ENCODE measurements at regions not wholly inside any gene's neighbourhood (a gene's known extent, or its start where the extent isn't known, plus 50 kb on each side); places are given as distances from the start of the nearest gene placed in this dataset.

GRCh38 chr3:147216143-147216673 lies 190.1 kb downstream of the ZIC4 start:
- no TSS peak for BruUV-seq (replicated peaks)
- Histone ChIP-seq H3K4me1 (ENCODE audit: insufficient read depth, low read length, poor library complexity, severe bottlenecking) (no peaks in the 10 kb centered on the region), H4K20me1 (ENCODE audit: insufficient read depth, low read length) (no peaks in the 10 kb centered on the region), H3K79me2 (ENCODE audit: insufficient read depth, low read depth, low read length) (no peaks in the 10 kb centered on the region), H3K4me2 (ENCODE audit: low read length) (no peak overlapping the region), H3K4me3 (ENCODE audit: low read depth, low read length, poor library complexity, severe bottlenecking) (no peak overlapping the region), H3K36me3 (ENCODE audit: insufficient read depth, low read length) (no peaks in the 10 kb centered on the region), H3K27ac (ENCODE audit: low read depth, low read length, poor library complexity, severe bottlenecking) (no peak overlapping the region), H3K9me2 (ENCODE audit: insufficient read depth, low read length) (no peaks in the 10 kb centered on the region), H2AFZ (ENCODE audit: low read length) (no peak overlapping the region), H3K9me3 (ENCODE audit: low read length) (no peaks in the 10 kb centered on the region)
- intact Hi-C loops (cut with micrococcal nuclease; ENCODE audit: unreplicated experiment), result no loop called here
- POLR2A ChIA-PET, result no interaction called here
- DNase-seq (ENCODE audit: low spot score), result no peak
- TF ChIP-seq CTCF (conservative IDR thresholded peaks at IDR 0.05; ENCODE audit: low read length) (no peak), EZH2phosphoT487 (IDR thresholded peaks at IDR 0.05; ENCODE audit: borderline replicate concordance, low read depth, low read length) (no peak)
- CTCF ChIA-PET (ENCODE audit: unreplicated experiment), result no interaction called here

- Histone ChIP-seq H3K4me3 (ENCODE audit: low read depth, low read length, poor library complexity, severe bottlenecking) (no peak overlapping the region), H3K4me2 (ENCODE audit: low read length) (no peak overlapping the region), H3K36me3 (ENCODE audit: insufficient read depth, low read length) (no peaks in the 10 kb centered on the region), H3K9me3 (ENCODE audit: low read length) (no peaks in the 10 kb centered on the region), H4K20me1 (ENCODE audit: insufficient read depth, low read length) (no peaks in the 10 kb centered on the region), H2AFZ (ENCODE audit: low read length) (no peak overlapping the region), H3K9me2 (ENCODE audit: insufficient read depth, low read length) (no peaks in the 10 kb centered on the region), H3K4me1 (ENCODE audit: insufficient read depth, low read length, poor library complexity, severe bottlenecking) (no peaks in the 10 kb centered on the region), H3K27ac (ENCODE audit: low read depth, low read length, poor library complexity, severe bottlenecking) (no peak overlapping the region), H3K79me2 (ENCODE audit: insufficient read depth, low read depth, low read length) (no peaks in the 10 kb centered on the region)
- no peak for TF ChIP-seq CTCF (conservative IDR thresholded peaks at IDR 0.05; ENCODE audit: low read length)
- CTCF ChIA-PET (ENCODE audit: unreplicated experiment), result no interaction called here
- no TSS peak for BruUV-seq (replicated peaks)
- intact Hi-C loops (cut with micrococcal nuclease; ENCODE audit: unreplicated experiment), result no loop called here
- POLR2A ChIA-PET, result no interaction called here
- DNase-seq (ENCODE audit: low spot score), result no peak
These were observed 190.7 kb downstream of the ZIC4 start for GRCh38 chr3:147215660-147216059.

GRCh38 chr3:147213633-147214032 lies 192.7 kb downstream of the ZIC4 start:
- no peaks in the 10 kb centered on the region for H3K79me2 ChIP-seq (ENCODE audit: insufficient read depth, low read depth, low read length)
- POLR2A ChIA-PET, result no interaction called here

More at GRCh38 chr3:147213633-147214032, 192.7 kb downstream of the ZIC4 start:
- Histone ChIP-seq H3K4me1 (ENCODE audit: insufficient read depth, low read length, poor library complexity, severe bottlenecking) (no peaks in the 10 kb centered on the region), H3K27ac (ENCODE audit: low read depth, low read length, poor library complexity, severe bottlenecking) (no peak overlapping the region), H2AFZ (ENCODE audit: low read length) (no peak overlapping the region), H3K9me2 (ENCODE audit: insufficient read depth, low read length) (no peaks in the 10 kb centered on the region), H4K20me1 (ENCODE audit: insufficient read depth, low read length) (no peaks in the 10 kb centered on the region), H3K4me2 (ENCODE audit: low read length) (no peak overlapping the region), H3K9me3 (ENCODE audit: low read length) (no peaks in the 10 kb centered on the region), H3K36me3 (ENCODE audit: insufficient read depth, low read length) (no peaks in the 10 kb centered on the region), H3K4me3 (ENCODE audit: low read depth, low read length, poor library complexity, severe bottlenecking) (no peak overlapping the region)
- intact Hi-C loops (cut with micrococcal nuclease; ENCODE audit: unreplicated experiment), result no loop called here
- TF ChIP-seq CTCF (conservative IDR thresholded peaks at IDR 0.05; ENCODE audit: low read length), result no peak
- TF ChIP-seq EZH2phosphoT487 (IDR thresholded peaks at IDR 0.05; ENCODE audit: borderline replicate concordance, low read depth, low read length), result no peak
- no peak for DNase-seq (ENCODE audit: low spot score)
- no TSS peak for BruUV-seq (replicated peaks)
- CTCF ChIA-PET (ENCODE audit: unreplicated experiment), result no interaction called here

All from OCI-LY7 (cell line).